Transverse colon (tissue), 4 donors: ENCODE measurements at regions not wholly inside any gene's neighbourhood (a gene's known extent, or its start where the extent isn't known, plus 50 kb on each side); places are given as distances from the start of the nearest gene placed in this dataset.

ENCODE experiments used
- DNase-seq: peaks from one replicate; pipeline ENCODE4 v3.0.0-alpha.2; 2019
- H3K27ac ChIP-seq, 4 donors: fragments of 200-600 bp; sonication (generic); 2 replicates each; pipeline ENCODE4 v1.5.1; 2016 to 2018; ENCODE audit warnings: inconsistent platforms in 4 of 4
- H3K27me3 ChIP-seq: fragments of 200-600 bp; sonication (generic); 2 replicates; pipeline ENCODE4 v1.5.1; 2017; ENCODE audit warnings: inconsistent platforms
- H3K36me3 ChIP-seq, 4 donors: fragments of 200-600 bp; sonication (generic); 2 replicates each; pipeline ENCODE4 v1.5.1; 2017 to 2019; ENCODE audit warnings: inconsistent platforms in 4 of 4
- H3K4me1 ChIP-seq, 4 donors: fragments of 200-600 bp; sonication (generic); 2 replicates each; pipeline ENCODE4 v1.5.1; 2017 to 2020; ENCODE audit warnings: inconsistent platforms in 4 of 4
- H3K4me3 ChIP-seq, 4 donors: fragments of 200-600 bp; sonication (generic); 1 replicate in 1 of 4; 2 replicates in 3 of 4; pipeline versions ENCODE4 v1.5.1 to v1.6.1; 2017 to 2019; ENCODE audit warnings: inconsistent platforms in 4 of 4
- H3K9me3 ChIP-seq, 2 donors: fragments of 200-600 bp; sonication (generic); 2 replicates each; pipeline ENCODE4 v1.5.1; 2017 to 2019; ENCODE audit warnings: inconsistent platforms in 2 of 2
- EP300 ChIP-seq: sonication (generic); formaldehyde crosslinking; IDR thresholded peaks from one replicate; pipeline ENCODE4 v1.6.1; 2017; ENCODE audit warnings: antibody characterized with exemption, low read depth
- POLR2A ChIP-seq: fragments of 450-650 bp; IDR thresholded peaks from one replicate; pipeline ENCODE4 v1.6.1; 2016; ENCODE audit warnings: antibody characterized with exemption, mild to moderate bottlenecking, moderate library complexity
- POLR2AphosphoS5 ChIP-seq, 3 donors: sonication (generic); formaldehyde crosslinking; IDR thresholded peaks; one replicate each; pipeline ENCODE4 v1.6.1; 2016; ENCODE audit warnings: antibody characterized with exemption in 3 of 3
- WGBS, 2 donors: methylation state at CpG; one replicate each; pipeline ENCODE4 v1.1.5; 2018; ENCODE audit warnings: low coverage in 1 of 2; 5-methylcytosine and 5-hydroxymethylcytosine counted together
- in situ Hi-C, 4 donors: fragments of 200-750 bp; cut with MboI; loops; one replicate each; pipeline versions ENCODE4 v1.15.0 to v1.15.1; 2017; ENCODE audit warnings: low sequenced_read_pairs in 3 of 4, low pct_ligation_motif_present in 1 of 4, low pct_unique_long_range_greater_than_20kb in 1 of 4
- intact Hi-C: fragments of 100-400 bp; cut with DNase I; formaldehyde crosslinking; loops from one replicate; pipeline ENCODE4 v1.15.1; 2023; ENCODE audit warnings: low total_unique reads
- TF ChIP-seq, protein P1 (sequence below), 5 experiments: fragments of 200-600 bp in 3 of 5; fragments of 450-650 bp in 2 of 5; sonication (generic) in 3 of 5; IDR thresholded peaks; 1 replicate in 2 of 5; 2 replicates in 3 of 5; pipeline ENCODE4 v1.5.1; 2016 to 2017; ENCODE audit warnings: antibody characterized with exemption in 5 of 5, inconsistent platforms in 3 of 5, mild to moderate bottlenecking in 2 of 5, moderate library complexity in 1 of 5

GRCh38 chr6:139597087-139597763, 222.8 kb upstream of the CITED2 start:
- TF ChIP-seq, protein P1, sequence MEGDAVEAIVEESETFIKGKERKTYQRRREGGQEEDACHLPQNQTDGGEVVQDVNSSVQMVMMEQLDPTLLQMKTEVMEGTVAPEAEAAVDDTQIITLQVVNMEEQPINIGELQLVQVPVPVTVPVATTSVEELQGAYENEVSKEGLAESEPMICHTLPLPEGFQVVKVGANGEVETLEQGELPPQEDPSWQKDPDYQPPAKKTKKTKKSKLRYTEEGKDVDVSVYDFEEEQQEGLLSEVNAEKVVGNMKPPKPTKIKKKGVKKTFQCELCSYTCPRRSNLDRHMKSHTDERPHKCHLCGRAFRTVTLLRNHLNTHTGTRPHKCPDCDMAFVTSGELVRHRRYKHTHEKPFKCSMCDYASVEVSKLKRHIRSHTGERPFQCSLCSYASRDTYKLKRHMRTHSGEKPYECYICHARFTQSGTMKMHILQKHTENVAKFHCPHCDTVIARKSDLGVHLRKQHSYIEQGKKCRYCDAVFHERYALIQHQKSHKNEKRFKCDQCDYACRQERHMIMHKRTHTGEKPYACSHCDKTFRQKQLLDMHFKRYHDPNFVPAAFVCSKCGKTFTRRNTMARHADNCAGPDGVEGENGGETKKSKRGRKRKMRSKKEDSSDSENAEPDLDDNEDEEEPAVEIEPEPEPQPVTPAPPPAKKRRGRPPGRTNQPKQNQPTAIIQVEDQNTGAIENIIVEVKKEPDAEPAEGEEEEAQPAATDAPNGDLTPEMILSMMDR (IDR thresholded peaks at IDR 0.05) = no peak
- TF ChIP-seq POLR2AphosphoS5 (IDR thresholded peaks at IDR 0.05) (no peak), POLR2A (no peak), EP300 (no peak)
- H3K9me3 ChIP-seq = no peaks in the 10 kb centered on the region
- intact Hi-C loops = no loop called here
- peak overlapping the region; percentile 81 to 88 (median 84) for H3K27ac ChIP-seq
- H3K27me3 ChIP-seq = no peaks in the 10 kb centered on the region
- no peak overlapping the region for H3K4me3 ChIP-seq
- H3K4me1 ChIP-seq = peaks cover 16 to 62% (median 45%) of the 10 kb centered on the region in 4 donors
- in situ Hi-C loops = loop anchor here in 2 of 4 donors (10.0 to 25.0 kb wide), 2 partner anchors 210 to 222 kb away; partner anchors contain the start of gene CITED2 (in 1 of the 2)
- DNase-seq = no peak
- no peaks in the 10 kb centered on the region for H3K36me3 ChIP-seq
- WGBS, 2 donors = 40 to 51% methylated on average over 1 of the region's 1 CpG

DNA sequence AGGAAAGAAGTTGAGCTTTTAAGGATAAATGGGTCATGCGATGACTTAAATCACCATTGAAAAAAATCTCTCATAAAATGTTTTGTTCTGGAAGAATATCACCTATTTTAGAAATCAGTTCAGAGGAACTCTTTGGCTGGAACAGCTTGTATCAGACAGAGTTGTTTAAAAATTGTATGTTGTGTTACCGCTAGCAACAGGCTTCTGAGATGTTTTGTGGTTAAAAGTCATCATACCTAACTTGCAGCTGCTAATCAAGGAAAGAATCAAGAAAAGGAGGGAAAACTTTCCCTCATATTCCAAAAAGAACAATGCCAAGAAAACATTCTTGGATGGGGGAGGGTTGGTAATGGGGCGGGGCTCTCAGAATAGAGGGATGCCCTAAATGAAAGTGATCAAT, 220.7 kb upstream of the CITED2 start:
- no peak for DNase-seq
- intact Hi-C loops = no loop called here
- TF ChIP-seq EP300 = no peak
- no peak for TF ChIP-seq POLR2AphosphoS5 (IDR thresholded peaks at IDR 0.05)
- TF ChIP-seq, protein P1 (IDR thresholded peaks at IDR 0.05) = no peak
- H3K27me3 ChIP-seq = no peaks in the 10 kb centered on the region
- peak overlapping the region; percentile 81 to 88 (median 84) for H3K27ac ChIP-seq
- H3K4me1 ChIP-seq = peaks cover 30 to 82% (median 65%) of the 10 kb centered on the region in 4 donors
- in situ Hi-C loops = loop anchor here in 2 of 4 donors (10.0 to 25.0 kb wide), 2 partner anchors 208 to 220 kb away; partner anchors contain the start of gene CITED2 (in 1 of the 2)
- no peak overlapping the region for H3K4me3 ChIP-seq
- no peaks in the 10 kb centered on the region for H3K9me3 ChIP-seq
- 82 to 89% methylated on average over 2 to 3 of the region's 3 CpGs for WGBS, 2 donors
- no peaks in the 10 kb centered on the region for H3K36me3 ChIP-seq

DNA sequence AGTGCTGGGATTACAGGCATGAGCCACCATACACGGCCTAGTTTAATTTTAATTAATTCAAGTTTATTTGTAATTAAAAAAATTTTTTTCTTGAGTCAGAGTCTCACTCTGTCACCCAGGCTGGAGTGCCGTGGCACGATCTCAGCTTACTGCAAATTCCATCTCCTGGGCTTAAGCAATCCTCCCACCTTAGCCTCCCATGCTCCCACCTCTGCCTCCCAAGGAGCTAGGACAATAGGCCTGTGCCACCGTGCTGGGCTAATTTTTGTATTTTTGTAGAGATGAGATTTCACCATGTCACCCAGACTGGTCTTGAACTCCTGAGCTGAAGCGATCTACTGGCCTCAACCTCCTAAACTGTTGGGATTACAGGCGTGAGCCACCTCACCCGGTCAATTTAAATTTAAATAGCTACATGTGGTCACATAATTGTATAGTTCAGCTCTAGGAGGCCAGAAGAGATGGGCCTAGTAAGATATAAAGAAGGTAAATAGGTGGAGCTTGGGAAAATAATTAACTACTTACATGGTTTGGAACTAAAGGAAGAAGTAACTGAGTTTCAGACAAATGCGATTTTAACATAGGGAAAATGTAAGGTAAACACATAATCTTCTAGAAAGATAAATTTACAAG, 220.0 kb upstream of the CITED2 start:
- in situ Hi-C loops = loop anchor here in 3 of 4 donors (5.0 to 25.0 kb wide), 3 partner anchors 207 to 220 kb away; partner anchors contain the start of gene CITED2 (in 1 of the 3)
- H3K4me3 ChIP-seq = no peak overlapping the region
- peak; percentile 25 for DNase-seq
- H3K27me3 ChIP-seq = no peaks in the 10 kb centered on the region
- intact Hi-C loops = no loop called here
- TF ChIP-seq EP300 (no peak), POLR2A (no peak), POLR2AphosphoS5 (IDR thresholded peaks at IDR 0.05) (no peak)
- TF ChIP-seq, protein P1 (IDR thresholded peaks at IDR 0.05) = no peak
- H3K36me3 ChIP-seq = no peaks in the 10 kb centered on the region
- H3K9me3 ChIP-seq = no peaks in the 10 kb centered on the region
- H3K4me1 ChIP-seq = peaks cover 30 to 89% (median 72%) of the 10 kb centered on the region in 4 donors
- H3K27ac ChIP-seq = peak overlapping the region; percentile 81 to 88 (median 84)
- 47 to 82% methylated on average over 4 to 8 of the region's 8 CpGs for WGBS, 2 donors

DNA sequence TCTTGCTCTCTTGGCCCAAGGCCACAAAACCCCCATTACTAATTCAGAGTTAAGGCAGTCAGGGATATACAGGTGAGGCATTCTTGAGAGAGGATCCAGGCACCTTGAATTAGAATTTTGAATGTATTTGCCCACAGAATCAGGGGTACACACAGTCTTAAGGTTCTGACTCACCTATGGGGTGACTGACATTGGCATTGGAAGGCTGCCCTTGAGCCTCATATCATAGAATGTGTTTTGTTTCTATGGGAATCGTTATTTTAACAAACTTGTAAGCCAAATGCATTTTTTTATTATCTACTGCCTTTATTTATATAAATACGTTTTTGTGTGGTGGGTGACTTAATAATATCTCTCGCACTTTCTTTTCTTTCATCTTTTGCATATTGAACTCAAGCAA, 218.6 kb upstream of the CITED2 start:
- intact Hi-C loops = loop anchor here (2.0 kb wide), 1 partner anchor 218 kb away; the partner anchor contains the start of gene CITED2
- H3K27ac ChIP-seq = peak overlapping the region; percentile 81 to 84 (median 83)
- no peak overlapping the region for H3K4me3 ChIP-seq
- no peak for TF ChIP-seq POLR2AphosphoS5 (IDR thresholded peaks at IDR 0.05)
- no peak for TF ChIP-seq EP300
- TF ChIP-seq, protein P1 (IDR thresholded peaks at IDR 0.05) = no peak
- no peak for TF ChIP-seq POLR2A
- H3K4me1 ChIP-seq = peaks cover 32 to 94% (median 76%) of the 10 kb centered on the region in 4 donors
- no peaks in the 10 kb centered on the region for H3K9me3 ChIP-seq
- in situ Hi-C loops = loop anchor here in 3 of 4 donors (5.0 to 25.0 kb wide), 3 partner anchors 206 to 218 kb away; partner anchors contain the start of gene CITED2 (in 1 of the 3)
- H3K36me3 ChIP-seq = no peaks in the 10 kb centered on the region
- no peaks in the 10 kb centered on the region for H3K27me3 ChIP-seq
- no peak for DNase-seq
- WGBS, 2 donors = 91 to 95% methylated on average over 2 to 3 of the region's 3 CpGs
